Neural progenitor cell (in vitro differentiated cells): ENCODE measurements at regions not wholly inside any gene's neighbourhood (a gene's known extent, or its start where the extent isn't known, plus 50 kb on each side); places are given as distances from the start of the nearest gene placed in this dataset.

Experiments
- DNase-seq: peaks from one replicate; pipeline ENCODE4 v3.0.0-alpha.2; 2016; ENCODE audit warnings: low spot score
- H2AFZ ChIP-seq: fragments of 200-600 bp; sonication (generic); replicated peaks from 2 replicates; pipeline ENCODE4 v1.6.1; 2016; ENCODE audit warnings: antibody characterized with exemption
- H3F3A ChIP-seq: fragments of 200-600 bp; sonication (generic); 2 replicates; pipeline ENCODE4 v1.6.1; 2016; ENCODE audit warnings: antibody characterized with exemption, low read depth
- H3K27ac ChIP-seq: fragments of 200-600 bp; sonication (generic); 2 replicates; pipeline ENCODE4 v1.5.1; 2016; ENCODE audit warnings: mild to moderate bottlenecking
- H3K27me3 ChIP-seq: fragments of 200-600 bp; sonication (generic); 2 replicates; pipeline ENCODE4 v1.6.1; 2016; ENCODE audit warnings: mild to moderate bottlenecking, moderate library complexity
- H3K36me3 ChIP-seq: fragments of 200-600 bp; sonication (generic); 2 replicates; pipeline ENCODE4 v1.5.1; 2016
- H3K4me1 ChIP-seq: fragments of 200-600 bp; sonication (generic); 2 replicates; pipeline ENCODE4 v1.6.1; 2016; ENCODE audit warnings: mixed run types
- H3K4me2 ChIP-seq: fragments of 200-600 bp; sonication (generic); 2 replicates; pipeline ENCODE4 v1.6.1; 2016
- H3K4me3 ChIP-seq: fragments of 200-600 bp; sonication (generic); 2 replicates; pipeline ENCODE4 v1.5.1; 2016
- H3K79me2 ChIP-seq: fragments of 200-600 bp; sonication (generic); 2 replicates; pipeline ENCODE4 v1.6.1; 2016; ENCODE audit warnings: low read depth
- H3K9ac ChIP-seq: fragments of 200-600 bp; sonication (generic); 2 replicates; pipeline ENCODE4 v1.6.1; 2016
- H3K9me3 ChIP-seq: fragments of 200-600 bp; sonication (generic); 2 replicates; pipeline ENCODE4 v1.5.1; 2016; ENCODE audit warnings: low read depth
- H4K20me1 ChIP-seq: fragments of 200-600 bp; sonication (generic); 2 replicates; pipeline ENCODE4 v1.6.1; 2016; ENCODE audit warnings: low read depth
- H3K27ac Mint-ChIP-seq: 3 replicates; pipeline ENCODE4 v1.8.0; 2021; ENCODE audit warnings: mixed read lengths
- H3K27me3 Mint-ChIP-seq: 2 replicates; pipeline ENCODE4 v1.8.0; 2022; ENCODE audit warnings: low read depth, mild to moderate bottlenecking, inconsistent platforms, moderate library complexity, mixed read lengths; ENCODE audit not compliant: insufficient read depth
- H3K36me3 Mint-ChIP-seq: 3 replicates; pipeline ENCODE4 v1.8.0; 2021; ENCODE audit warnings: mixed read lengths
- H3K4me1 Mint-ChIP-seq: 3 replicates; pipeline ENCODE4 v1.8.0; 2021; ENCODE audit warnings: mixed read lengths
- H3K4me3 Mint-ChIP-seq: 3 replicates; pipeline ENCODE4 v1.8.0; 2021; ENCODE audit warnings: mild to moderate bottlenecking, moderate library complexity, mixed read lengths
- H3K9me3 Mint-ChIP-seq: 3 replicates; pipeline ENCODE4 v1.8.0; 2020; ENCODE audit warnings: mixed read lengths
- CTCF ChIP-seq: fragments of 200-600 bp; sonication (generic); IDR thresholded peaks from 2 replicates; pipeline ENCODE4 v1.5.1; 2017; ENCODE audit warnings: antibody characterized with exemption, mild to moderate bottlenecking
- EZH2 ChIP-seq: fragments of 200-600 bp; sonication (generic); IDR thresholded peaks from 2 replicates; pipeline ENCODE4 v1.6.1; 2017; ENCODE audit warnings: antibody characterized with exemption, mild to moderate bottlenecking, moderate library complexity
- EZH2phosphoT487 ChIP-seq: fragments of 200-600 bp; sonication (generic); IDR thresholded peaks from 2 replicates; pipeline ENCODE4 v1.6.1; 2017; ENCODE audit warnings: antibody characterized with exemption

DNA sequence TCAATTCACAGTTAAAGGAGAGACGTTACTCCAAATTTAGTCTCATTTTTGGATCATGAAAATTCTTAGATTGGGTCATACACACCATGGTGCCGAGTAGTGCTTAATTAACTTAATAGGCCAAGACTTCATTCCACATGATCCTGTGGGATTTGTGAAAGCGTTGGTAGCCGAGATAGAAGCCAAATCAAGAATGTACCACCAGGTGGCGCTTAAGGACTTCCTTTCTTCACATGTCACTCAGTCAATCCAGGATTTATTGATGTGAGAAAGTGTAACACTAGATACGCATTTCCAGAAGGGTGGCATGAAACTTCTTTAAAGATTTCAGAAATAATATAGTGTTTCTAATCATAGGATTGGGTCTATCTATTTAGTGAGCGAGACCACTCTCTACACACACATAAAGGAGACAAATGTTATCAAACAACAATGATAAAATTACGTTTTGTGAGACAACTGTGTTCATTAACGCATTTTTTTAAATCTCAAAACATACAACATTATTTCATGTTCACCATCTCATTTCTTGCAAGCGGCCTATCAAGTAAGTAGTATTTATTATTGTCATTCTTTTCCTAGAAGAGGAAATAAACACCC lies 436.1 kb downstream of the CHL1 start:
- no peak for TF ChIP-seq EZH2
- peak; percentile 81 for TF ChIP-seq CTCF
- Mint-ChIP-seq H3K4me3 (no peak overlapping the region), H3K36me3 (no peaks in the 10 kb centered on the region), H3K4me1 (no peaks in the 10 kb centered on the region), H3K9me3 (no peaks in the 10 kb centered on the region), H3K27me3 (peaks cover 2% of the 10 kb centered on the region), H3K27ac (no peak overlapping the region)
- Histone ChIP-seq H3K4me2 (no peak overlapping the region), H2AFZ (no peak overlapping the region), H3K79me2 (no peaks in the 10 kb centered on the region), H4K20me1 (no peaks in the 10 kb centered on the region), H3K36me3 (no peaks in the 10 kb centered on the region), H3K9ac (no peak overlapping the region), H3K4me3 (no peak overlapping the region), H3K27me3 (no peaks in the 10 kb centered on the region), H3K9me3 (no peaks in the 10 kb centered on the region), H3F3A (no peaks in the 10 kb centered on the region), H3K27ac (no peak overlapping the region), H3K4me1 (peaks cover 8% of the 10 kb centered on the region)
- DNase-seq, result peak; percentile 82

DNA sequence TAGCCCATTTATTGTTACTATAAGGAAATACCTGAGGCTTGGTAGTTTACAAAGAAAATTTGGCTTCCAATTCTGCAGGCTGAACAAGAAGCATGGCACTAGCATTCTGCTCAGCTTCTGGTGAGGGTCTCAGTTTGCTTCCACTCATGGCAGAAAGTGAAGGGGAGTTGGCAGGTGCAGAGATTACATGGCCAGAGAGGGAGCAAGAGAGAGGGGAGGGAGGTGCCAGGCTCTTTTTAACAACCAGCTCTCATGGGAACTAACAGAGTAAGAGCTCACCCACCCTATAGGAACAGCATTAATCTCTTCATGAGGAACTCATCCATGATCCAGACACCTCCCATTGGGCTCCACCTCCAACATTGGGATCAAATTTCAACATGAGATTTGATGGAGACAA lies 437.9 kb downstream of the CHL1 start:
- H3K27me3 Mint-ChIP-seq, result peaks cover 2% of the 10 kb centered on the region
- H3K9me3 ChIP-seq, result no peaks in the 10 kb centered on the region
- no peak overlapping the region for H3K9ac ChIP-seq
- H3K36me3 Mint-ChIP-seq, result no peaks in the 10 kb centered on the region
- H3K27me3 ChIP-seq, result no peaks in the 10 kb centered on the region
- no peak overlapping the region for H3K4me3 ChIP-seq
- no peak overlapping the region for H3K27ac Mint-ChIP-seq
- H3K36me3 ChIP-seq, result no peaks in the 10 kb centered on the region
- H3K9me3 Mint-ChIP-seq, result no peaks in the 10 kb centered on the region
- H3K27ac ChIP-seq, result no peak overlapping the region
- no peak for TF ChIP-seq EZH2
- peak; percentile 17 for TF ChIP-seq CTCF
- H3F3A ChIP-seq, result no peaks in the 10 kb centered on the region
- peaks cover 8% of the 10 kb centered on the region for H3K4me1 ChIP-seq
- H4K20me1 ChIP-seq, result no peaks in the 10 kb centered on the region
- H3K4me1 Mint-ChIP-seq, result no peaks in the 10 kb centered on the region
- H2AFZ ChIP-seq, result no peak overlapping the region
- H3K4me3 Mint-ChIP-seq, result no peak overlapping the region
- H3K4me2 ChIP-seq, result no peak overlapping the region
- H3K79me2 ChIP-seq, result no peaks in the 10 kb centered on the region
- no peak for DNase-seq

- Histone ChIP-seq H3K4me3 (no peak overlapping the region), H3K4me2 (no peak overlapping the region), H4K20me1 (no peaks in the 10 kb centered on the region), H3K9me3 (no peaks in the 10 kb centered on the region), H3K9ac (no peak overlapping the region), H3K27me3 (no peaks in the 10 kb centered on the region), H3F3A (no peaks in the 10 kb centered on the region), H3K36me3 (no peaks in the 10 kb centered on the region), H3K27ac (no peak overlapping the region), H3K4me1 (peaks cover 8% of the 10 kb centered on the region), H2AFZ (no peak overlapping the region), H3K79me2 (no peaks in the 10 kb centered on the region)
- Mint-ChIP-seq H3K9me3 (no peaks in the 10 kb centered on the region), H3K27me3 (peaks cover 2% of the 10 kb centered on the region), H3K4me1 (no peaks in the 10 kb centered on the region), H3K27ac (no peak overlapping the region), H3K36me3 (no peaks in the 10 kb centered on the region), H3K4me3 (no peak overlapping the region)
- no peak for DNase-seq
- TF ChIP-seq EZH2phosphoT487 (no peak), CTCF (no peak), EZH2 (no peak)
Measured at GRCh38 chr3:635393-635792, 438.8 kb downstream of the CHL1 start.
